ENCODE measurements at regions not wholly inside any gene's neighbourhood (a gene's known extent, or its start where the extent isn't known, plus 50 kb on each side); places are given as distances from the start of the nearest gene placed in this dataset.

GRCh38 chr5:152472083-152472482, 67.0 kb upstream of the NMUR2 start:
- TF ChIP-seq REST (IDR thresholded peaks at IDR 0.05; ENCODE audit: borderline replicate concordance in 1 of 2, low read depth in 1 of 2, low read length in 2 of 2) = no peak
- TF ChIP-seq MAX (IDR thresholded peaks at IDR 0.05) = no peak
- no peak for TF ChIP-seq BCLAF1 (IDR thresholded peaks at IDR 0.05)
- TF ChIP-seq TCF7 (IDR thresholded peaks at IDR 0.05; ENCODE audit: low read depth) = no peak
- TF ChIP-seq POLR2AphosphoS5 (IDR thresholded peaks at IDR 0.05; ENCODE audit: low read depth, low read length) = no peak
- no peak for TF ChIP-seq CHD4 (IDR thresholded peaks at IDR 0.05; ENCODE audit: borderline replicate concordance, low read length)
- no peak for TF ChIP-seq FOXC1 (CRISPR knock-in tag; IDR thresholded peaks at IDR 0.05; ENCODE audit: borderline replicate concordance)
- TF ChIP-seq CTCF (CRISPR knock-in tag; IDR thresholded peaks at IDR 0.05) = no peak
- no peak for TF ChIP-seq RAD21 (CRISPR knock-in tag; IDR thresholded peaks at IDR 0.05)
- TF ChIP-seq ZNF644 (CRISPR knock-in tag; IDR thresholded peaks at IDR 0.05; ENCODE audit: low read depth) = no peak
- TF ChIP-seq MLLT10 (CRISPR knock-in tag; IDR thresholded peaks at IDR 0.05) = no peak
- no peak for TF ChIP-seq TEAD2 (CRISPR knock-in tag; IDR thresholded peaks at IDR 0.05)
- TF ChIP-seq HOMEZ (CRISPR knock-in tag; IDR thresholded peaks at IDR 0.05; ENCODE audit: low read depth) = no peak
- no peak for TF ChIP-seq EP300 (IDR thresholded peaks at IDR 0.05; ENCODE audit: low read depth in 2 of 2, low read length in 2 of 2)
- no peak for TF ChIP-seq EP300 (CRISPR knock-in tag; IDR thresholded peaks at IDR 0.05; ENCODE audit: borderline replicate concordance)
